ENCODE measurements at regions not wholly inside any gene's neighbourhood (a gene's known extent, or its start where the extent isn't known, plus 50 kb on each side); places are given as distances from the start of the nearest gene placed in this dataset.

DNA sequence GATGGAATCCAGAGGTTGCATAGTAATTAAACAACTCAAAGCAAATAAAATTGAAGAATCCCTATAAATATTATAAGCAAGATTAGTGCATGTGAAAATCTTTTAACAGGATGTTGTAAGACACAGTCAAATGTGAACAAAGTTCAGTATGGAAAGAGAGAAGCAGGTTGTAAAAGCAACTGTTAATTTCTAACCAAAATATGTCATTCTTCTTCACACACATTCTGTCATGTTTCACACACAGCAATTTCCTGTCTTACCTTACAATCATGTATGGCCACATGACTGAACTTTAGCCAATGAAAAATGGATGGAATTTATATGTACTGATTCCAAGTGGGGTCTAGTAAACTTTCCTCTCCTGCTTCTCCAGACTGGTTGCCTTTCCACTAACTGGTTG is 527.7 kb upstream of the TMPRSS15 start:
- TF ChIP-seq, protein P1, sequence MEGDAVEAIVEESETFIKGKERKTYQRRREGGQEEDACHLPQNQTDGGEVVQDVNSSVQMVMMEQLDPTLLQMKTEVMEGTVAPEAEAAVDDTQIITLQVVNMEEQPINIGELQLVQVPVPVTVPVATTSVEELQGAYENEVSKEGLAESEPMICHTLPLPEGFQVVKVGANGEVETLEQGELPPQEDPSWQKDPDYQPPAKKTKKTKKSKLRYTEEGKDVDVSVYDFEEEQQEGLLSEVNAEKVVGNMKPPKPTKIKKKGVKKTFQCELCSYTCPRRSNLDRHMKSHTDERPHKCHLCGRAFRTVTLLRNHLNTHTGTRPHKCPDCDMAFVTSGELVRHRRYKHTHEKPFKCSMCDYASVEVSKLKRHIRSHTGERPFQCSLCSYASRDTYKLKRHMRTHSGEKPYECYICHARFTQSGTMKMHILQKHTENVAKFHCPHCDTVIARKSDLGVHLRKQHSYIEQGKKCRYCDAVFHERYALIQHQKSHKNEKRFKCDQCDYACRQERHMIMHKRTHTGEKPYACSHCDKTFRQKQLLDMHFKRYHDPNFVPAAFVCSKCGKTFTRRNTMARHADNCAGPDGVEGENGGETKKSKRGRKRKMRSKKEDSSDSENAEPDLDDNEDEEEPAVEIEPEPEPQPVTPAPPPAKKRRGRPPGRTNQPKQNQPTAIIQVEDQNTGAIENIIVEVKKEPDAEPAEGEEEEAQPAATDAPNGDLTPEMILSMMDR (IDR thresholded peaks at IDR 0.05): no peak
- TF ChIP-seq POLR2AphosphoS5 (IDR thresholded peaks at IDR 0.05) (no peak), POLR2A (IDR thresholded peaks at IDR 0.05) (no peak), EP300 (IDR thresholded peaks at IDR 0.05) (no peak)
